ENCODE measurements at regions not wholly inside any gene's neighbourhood (a gene's known extent, or its start where the extent isn't known, plus 50 kb on each side); places are given as distances from the start of the nearest gene placed in this dataset.

DNA sequence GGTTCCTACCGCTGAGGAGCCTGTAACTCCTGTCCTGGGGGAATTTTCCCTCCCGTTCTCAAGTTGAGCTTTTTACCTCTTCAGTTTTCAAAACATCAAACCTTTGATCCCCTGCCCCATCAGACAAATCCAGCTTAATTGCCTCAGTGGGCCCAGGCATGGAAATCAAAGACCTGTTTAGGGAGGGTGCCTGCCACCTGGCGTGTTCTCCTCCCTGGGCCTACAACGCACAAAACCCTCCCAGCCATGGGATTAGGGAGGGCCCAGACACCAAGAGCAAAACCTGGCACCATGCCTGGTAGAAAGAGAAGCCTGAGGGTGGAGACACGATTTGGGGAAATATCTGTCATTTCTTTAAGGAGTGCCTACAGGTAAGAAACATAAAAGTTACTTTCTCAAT, 672.9 kb downstream of the BCL11B start:
- TF ChIP-seq, protein P1, sequence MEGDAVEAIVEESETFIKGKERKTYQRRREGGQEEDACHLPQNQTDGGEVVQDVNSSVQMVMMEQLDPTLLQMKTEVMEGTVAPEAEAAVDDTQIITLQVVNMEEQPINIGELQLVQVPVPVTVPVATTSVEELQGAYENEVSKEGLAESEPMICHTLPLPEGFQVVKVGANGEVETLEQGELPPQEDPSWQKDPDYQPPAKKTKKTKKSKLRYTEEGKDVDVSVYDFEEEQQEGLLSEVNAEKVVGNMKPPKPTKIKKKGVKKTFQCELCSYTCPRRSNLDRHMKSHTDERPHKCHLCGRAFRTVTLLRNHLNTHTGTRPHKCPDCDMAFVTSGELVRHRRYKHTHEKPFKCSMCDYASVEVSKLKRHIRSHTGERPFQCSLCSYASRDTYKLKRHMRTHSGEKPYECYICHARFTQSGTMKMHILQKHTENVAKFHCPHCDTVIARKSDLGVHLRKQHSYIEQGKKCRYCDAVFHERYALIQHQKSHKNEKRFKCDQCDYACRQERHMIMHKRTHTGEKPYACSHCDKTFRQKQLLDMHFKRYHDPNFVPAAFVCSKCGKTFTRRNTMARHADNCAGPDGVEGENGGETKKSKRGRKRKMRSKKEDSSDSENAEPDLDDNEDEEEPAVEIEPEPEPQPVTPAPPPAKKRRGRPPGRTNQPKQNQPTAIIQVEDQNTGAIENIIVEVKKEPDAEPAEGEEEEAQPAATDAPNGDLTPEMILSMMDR (IDR thresholded peaks at IDR 0.05) = no peak
- TF ChIP-seq POLR2A (IDR thresholded peaks at IDR 0.05) = no peak
- TF ChIP-seq POLR2AphosphoS5 (IDR thresholded peaks at IDR 0.05) = no peak

Data from suprapubic skin (tissue), 4 donors.